NCI-H128 (cell line): ENCODE measurements at regions not wholly inside any gene's neighbourhood (a gene's known extent, or its start where the extent isn't known, plus 50 kb on each side); places are given as distances from the start of the nearest gene placed in this dataset.
A peak's percentile ranks its signal among the peaks of the same experiment; 100 is the strongest.

Source experiments
- DNase-seq: peaks from one replicate; lab custom pipeline; 2025; ENCODE audit not compliant: unreplicated experiment; lab: John Stamatoyannopoulos, UW

DNA sequence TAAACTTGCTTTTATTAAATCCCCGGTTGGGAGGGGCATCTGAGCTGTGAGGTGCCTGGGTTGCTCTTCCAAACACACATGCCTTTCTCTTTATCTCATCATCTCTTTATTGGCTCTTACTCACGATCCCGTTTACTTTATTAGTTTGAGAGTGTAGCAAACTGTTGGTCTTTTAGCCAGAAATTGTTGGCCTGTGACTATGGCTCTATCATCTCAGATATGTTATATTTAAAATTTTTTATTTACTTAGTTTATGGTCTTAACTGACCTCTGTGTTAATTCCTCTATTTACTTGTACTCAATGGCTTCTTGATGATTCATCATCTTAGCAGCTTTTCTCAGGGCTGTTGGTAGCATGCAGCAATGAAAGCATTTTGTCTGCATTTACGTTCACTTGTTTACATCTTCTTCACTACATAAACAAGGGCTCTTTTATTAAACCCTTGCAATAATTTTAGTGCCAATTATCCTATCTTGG lies 408.4 kb downstream of the HRH4 start:
- no peak for DNase-seq

DNA sequence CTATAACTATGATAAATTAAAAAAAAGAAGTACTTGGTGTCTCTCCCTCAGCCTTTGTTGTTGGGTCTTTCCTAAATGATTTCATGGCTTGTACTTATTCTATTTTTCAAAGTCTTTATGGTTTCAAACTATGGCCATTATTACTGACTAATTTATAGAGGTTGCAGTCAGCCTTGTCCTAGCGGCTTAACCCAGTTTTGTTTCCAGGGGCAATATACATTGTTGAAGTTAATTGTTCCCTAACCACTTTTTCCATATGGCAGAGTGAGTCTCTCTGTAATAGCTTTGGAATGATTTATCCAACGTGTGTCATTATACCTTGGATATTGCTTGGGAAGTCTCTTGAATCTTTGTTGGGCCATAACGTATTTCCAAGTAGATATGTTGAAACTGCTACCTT lies 408.8 kb downstream of the HRH4 start:
- no peak for DNase-seq

DNA sequence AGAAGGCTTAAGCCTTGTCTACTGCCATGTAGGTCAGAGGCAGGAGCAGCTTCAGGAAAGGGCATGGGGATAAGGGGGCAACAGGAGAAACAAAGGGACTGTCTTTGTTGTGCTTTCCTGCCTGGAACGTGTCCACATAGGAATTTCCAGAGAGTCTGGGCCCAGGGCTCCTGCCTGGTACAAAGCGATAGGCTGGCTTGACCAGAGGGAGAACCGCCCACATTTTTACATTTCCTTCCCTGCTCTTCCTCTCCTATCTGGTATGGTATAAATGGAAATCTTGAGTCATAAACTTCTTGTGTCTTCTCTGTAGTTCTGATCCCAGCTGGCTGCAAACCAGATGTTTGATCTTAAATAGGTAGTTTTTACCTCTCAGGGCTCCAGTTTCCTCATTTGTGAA lies 414.8 kb downstream of the HRH4 start:
- DNase-seq, result no peak

DNA sequence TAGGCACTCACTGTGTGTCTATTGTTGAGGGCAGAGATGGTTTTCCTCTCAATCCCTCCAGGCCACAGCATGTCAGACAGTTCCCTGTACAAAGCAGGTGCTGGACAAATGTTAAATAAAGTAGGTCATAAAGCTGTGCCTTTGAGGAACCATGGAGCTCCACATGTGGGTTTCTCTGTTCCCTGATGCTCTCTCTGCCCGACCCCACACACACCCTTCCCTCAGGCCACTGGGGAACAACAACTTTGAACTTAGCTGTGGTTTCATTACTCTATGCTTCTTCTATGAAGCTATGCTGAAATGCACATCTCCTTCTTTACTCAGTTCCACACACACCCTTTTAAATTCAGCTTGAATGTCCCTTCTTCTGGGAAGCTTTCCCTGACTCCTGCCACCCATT lies 415.3 kb downstream of the HRH4 start:
- DNase-seq, result no peak

DNA sequence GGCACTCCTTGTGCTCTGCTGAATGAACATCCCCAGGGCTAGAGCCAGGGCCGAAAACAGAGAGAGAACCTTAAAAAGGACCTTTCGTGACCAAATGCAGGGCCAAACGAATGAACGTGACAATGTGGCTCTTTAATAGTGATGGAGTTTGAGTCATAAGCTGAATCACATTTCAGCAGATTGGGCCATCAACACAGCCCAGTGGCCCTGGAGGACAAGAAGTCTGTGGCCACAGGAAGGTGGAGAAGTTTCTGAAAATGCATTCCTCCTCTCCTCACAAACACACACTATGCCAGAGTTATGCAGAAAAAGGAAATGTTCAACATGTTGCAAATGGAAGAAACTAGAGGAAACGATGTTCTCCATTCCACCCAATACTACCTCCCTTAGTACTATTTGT lies 415.8 kb downstream of the HRH4 start:
- DNase-seq, result no peak

DNA sequence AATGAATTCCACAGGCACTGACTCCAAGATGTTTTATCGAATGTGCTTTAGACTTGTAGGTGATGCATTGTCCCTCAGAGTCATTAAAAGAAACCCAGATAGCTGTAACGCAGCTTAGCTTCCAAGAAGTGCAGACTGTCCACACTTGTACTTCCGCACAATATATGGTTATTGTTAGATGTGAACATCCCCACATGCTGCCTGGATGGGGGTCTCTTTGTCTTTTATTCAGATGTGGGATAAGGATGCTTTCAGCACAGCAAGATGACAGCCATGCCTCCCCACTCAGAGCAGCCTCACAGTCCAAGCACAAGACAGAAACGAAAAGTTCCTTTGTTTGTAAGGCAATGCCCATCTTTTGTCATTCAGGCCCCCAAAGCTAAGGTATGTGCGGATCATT lies 416.6 kb downstream of the HRH4 start:
- DNase-seq, result no peak

DNA sequence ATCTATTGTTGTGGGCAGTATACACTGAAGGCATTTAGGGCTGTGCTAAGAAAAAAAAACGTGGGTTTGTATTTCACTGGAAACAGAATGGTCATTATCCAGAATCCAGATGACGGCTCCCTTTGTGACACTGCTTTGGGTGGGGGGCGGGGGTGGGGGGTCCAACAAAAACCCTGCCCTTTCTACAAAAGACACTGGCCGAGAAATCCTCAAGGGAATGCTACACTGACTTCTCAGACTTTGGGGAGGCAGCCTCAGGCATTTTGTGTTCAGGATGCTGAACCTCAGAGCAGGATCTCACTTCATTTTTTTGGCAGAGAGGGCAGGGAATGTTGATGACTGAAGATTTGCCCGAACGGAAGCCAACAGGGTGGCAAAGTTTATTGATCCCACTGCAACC lies 417.1 kb downstream of the HRH4 start:
- no peak for DNase-seq

DNA sequence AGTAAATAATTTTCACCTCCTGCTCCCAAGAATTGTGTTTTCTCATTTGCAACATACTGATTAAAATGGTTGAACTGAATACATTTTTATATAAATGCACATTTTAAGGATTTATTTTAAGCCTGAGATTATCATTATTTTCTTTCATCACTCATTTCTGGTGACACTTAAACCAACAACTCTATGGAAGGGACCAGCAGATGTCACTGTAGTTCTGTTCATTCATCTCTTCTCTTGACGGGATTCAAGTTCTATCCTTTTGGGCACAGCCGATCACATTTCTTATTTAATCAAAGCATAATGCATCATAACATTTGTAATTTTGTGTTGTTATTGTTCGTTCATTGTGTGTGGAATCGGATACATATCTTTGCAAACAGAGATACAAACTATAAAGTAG lies 417.9 kb downstream of the HRH4 start:
- peak; percentile 28 for DNase-seq

DNA sequence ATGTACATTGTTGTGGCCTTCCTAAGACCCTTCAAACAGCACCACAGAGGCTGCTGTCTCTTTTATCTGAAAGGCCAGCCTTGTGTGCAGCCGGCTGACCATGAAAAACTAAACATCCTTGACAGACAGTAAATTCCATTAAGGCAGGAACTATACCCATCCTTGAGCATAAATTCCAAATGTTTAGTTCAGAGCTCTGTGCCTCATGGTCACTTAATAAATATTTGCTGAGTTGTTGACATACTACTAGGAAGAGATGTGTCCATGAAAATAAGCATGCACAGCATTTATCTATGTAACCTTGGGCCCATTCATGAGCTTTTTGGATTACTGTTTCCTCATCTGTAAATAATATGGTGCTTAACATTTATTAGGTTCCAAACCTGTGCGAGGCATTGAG lies 424.8 kb downstream of the HRH4 start:
- DNase-seq, result no peak

DNA sequence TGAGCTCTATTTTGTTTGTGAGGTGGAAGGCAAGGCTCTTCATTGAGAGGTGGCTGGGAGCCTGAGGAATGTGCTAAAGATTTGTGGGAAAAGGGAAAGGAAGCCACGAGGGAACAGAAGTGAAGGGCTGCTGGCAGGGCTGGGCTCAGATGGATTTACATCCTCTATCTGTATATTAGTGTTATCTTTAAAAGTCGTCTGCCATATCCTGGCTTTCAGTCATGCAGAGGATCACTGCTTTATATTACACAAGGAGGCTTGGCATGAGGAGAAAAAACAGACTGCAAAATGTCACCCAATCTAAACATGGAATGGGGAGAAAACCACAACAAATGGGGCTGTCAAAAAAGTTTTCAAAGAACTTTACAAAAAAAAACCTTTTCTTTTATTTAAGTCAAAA lies 434.4 kb downstream of the HRH4 start:
- DNase-seq, result no peak

DNA sequence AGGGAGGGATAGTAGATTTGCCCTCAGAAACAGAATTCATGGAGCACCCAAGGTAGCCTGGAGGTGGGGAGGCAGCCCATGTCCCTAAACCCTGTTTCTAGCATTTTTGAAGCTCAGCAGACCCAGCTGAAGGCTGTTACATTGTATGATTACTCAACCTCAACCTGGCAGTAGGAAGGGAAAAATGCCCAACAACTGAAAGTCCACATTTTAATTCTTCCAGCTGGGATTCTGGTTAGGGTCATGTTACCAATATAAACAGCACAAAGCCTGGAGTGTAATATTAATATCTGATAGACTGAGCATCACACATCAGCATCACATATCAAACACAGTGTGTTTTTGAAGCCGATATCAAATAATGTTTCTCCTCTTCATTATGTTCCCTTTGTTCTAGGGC lies 437.0 kb downstream of the HRH4 start:
- no peak for DNase-seq

DNA sequence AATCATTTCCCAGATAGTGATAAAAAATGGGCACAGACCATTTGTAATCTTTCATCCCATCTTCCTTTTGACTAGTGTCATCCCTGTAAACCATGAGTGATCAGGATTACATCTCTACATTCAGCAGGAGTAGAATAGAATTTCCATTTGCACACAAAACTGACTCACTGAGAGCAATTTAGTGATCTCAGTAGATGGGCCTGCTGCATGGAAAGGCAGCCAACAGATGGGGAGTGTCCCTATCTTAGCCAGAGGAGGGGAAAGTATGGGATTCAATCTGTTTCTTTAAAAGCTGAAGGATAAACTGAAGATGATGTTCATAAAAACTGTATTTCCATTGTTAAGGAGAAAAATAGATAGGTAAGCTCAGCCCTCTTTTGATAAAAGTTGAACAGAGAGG lies 441.7 kb downstream of the ZNF521 start:
- no peak for DNase-seq

DNA sequence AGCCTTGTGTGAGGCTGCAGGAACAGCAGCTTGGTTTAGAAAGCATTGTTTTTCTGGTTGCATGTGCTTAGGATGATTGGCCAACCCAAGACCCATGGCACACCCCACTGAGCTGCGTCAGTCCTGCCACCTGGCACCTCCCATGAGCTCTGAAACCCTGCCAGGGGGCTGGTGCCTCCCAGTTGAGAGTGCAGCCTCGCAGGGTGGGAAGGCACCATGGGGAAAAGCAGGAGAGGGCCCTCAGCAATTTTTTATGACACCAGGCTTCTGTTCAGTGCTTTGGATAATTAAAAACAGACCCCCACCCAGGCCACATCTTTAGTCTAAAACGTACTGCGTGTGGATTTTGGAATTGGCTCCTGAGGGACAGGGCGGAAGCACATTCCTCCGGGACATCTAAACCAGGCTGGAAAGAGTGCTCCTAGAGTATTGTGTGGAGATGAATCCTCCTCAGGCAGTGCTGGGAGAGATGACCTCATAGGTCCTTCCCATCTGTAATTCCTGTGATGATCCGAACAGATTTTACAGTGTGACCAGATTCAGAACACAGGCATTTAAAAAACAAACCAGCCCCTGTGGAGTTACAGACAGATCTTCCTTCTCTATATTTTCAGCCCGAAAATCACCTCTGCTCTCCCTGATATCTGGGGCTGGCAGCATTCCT lies 438.3 kb downstream of the ZNF521 start:
- no peak for DNase-seq

DNA sequence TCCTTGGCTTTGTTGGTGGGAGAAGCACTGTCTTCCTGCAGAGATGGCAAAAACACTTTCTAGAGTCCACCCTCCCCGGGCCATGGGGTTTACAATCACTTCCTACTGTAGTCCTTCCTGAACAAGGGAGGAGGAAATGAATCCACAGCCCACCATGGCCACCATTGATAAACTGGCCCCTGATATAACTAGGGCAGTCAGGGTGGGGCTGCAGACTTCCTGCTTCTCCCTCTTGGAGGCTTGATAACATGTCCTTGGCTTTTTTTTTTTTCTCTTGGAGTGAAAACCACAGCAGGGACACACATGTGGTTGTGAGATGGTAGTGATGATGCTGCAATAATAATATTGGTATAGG lies 437.8 kb downstream of the ZNF521 start:
- no peak for DNase-seq

DNA sequence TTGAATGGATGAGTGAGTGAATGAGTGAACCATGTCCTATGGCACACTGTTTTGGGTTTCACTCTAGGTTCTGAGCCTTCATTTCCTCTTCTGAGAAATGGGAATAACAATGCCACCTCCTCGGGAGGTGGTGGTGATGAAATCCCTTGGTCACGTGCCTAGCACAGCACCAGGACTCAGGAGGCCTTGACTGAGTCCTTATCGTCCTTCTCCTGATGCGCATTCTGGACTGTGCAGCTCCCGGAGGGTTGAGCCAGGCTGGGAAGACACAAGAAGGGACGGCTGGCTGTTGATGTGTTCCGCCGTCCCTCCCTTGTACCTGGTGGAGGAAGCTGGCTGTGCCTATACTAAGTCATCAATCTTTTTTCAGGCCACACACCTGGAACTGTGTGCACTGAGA lies 437.3 kb downstream of the ZNF521 start:
- no peak for DNase-seq

DNA sequence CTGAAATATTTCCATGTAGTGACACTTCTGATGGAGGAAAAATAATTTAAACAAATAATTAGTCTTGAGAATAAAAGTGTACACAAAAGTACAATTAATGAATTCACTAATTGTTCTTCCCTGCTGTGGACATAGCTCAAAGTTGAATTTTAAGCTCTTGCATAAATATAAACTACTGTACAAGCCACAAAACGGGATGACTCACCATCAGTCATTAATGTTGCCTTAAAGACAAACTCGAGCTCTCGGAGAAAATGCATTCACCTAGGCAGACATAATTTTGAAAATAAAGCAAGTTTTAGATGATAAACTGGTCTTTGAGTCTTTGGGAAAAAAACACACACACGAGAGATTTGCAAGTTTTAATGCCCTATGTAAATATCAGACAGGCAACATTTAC lies 436.4 kb downstream of the ZNF521 start:
- DNase-seq, result no peak

DNA sequence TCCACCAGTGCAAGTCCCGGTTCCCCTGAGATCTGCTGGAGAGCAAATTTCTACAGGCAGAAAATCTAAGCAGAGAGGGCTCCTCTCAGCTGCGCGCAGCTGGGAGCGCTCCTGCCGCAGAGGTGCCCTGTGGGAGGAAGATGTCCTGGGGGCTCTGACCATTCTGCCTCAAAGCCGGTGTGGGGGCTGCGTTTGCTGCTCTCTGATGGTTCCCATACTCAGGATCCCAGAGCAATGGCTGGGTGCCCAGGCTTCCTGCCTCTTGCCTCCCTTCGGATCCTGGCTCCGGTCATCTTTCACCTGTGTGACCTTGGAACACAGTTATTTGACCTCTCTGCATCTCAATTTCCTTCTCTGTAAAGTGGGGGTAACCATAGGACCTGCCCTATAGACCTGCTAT lies 434.2 kb downstream of the ZNF521 start:
- DNase-seq, result no peak

DNA sequence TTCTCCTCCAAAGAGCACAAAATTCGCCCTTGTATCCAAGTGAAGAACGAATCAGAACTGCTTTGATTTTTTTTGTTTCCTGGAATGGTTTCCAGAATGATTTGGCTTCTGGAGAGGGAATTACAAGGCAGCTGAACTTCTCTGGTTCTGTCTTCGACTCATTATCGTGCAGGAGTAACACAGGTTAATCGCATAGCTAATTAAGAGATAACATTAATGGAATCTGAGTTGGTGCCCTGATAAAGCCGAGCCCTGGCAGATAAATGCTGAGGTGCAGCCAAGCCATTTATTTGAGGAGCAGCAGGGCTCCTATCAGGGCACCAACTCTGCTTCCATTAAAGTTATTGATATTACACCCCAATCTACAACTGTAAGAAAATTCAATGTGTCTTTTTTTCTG lies 433.7 kb downstream of the ZNF521 start:
- DNase-seq, result no peak

DNA sequence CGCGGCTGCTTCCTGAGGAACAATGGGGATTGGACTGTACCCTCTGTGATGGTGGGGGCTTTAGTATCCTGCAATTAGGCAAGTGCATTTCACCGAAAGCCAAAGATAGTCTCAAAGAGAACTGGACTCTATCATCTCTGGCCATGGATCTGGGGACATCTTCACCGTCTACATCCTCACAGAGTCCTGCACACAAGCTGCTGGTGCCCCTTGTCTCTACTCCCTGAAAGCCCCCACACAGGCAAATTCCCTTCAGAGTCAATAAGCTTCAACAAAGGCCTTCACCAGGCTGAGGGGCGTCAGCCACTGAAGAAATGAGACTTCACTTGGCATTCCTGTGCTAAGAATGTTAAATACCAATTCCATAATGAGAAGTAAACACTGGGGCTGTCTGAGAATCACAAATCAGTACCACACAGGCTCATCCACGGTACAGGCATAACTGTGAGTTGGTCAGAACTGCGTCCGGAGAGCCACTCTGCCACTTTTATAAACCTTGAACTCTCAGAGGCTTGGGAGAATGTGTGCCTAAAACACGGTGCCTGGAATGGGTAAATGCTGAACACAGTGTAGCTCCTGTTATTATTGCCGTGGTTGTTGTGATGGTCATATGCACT lies 432.7 kb downstream of the ZNF521 start:
- DNase-seq, result no peak

DNA sequence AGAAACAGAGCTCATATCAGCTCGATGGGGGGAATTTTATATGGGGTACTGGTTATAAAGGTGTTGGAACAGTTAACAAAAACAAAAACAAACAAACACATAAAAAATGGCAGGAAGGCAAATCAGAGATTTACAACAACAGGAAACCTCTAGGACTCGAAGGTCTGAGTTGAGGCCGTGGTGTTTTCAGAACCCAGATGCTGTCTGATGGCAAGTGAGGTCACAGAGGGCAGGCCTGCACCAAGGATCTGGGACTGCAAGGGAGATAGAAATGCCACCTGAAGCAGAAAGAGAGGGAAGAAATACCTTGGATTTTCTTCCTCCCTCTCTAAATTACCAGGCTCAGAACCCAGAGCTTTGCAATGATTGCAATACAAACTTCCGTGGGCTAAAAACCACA lies 429.5 kb downstream of the ZNF521 start:
- DNase-seq, result no peak

DNA sequence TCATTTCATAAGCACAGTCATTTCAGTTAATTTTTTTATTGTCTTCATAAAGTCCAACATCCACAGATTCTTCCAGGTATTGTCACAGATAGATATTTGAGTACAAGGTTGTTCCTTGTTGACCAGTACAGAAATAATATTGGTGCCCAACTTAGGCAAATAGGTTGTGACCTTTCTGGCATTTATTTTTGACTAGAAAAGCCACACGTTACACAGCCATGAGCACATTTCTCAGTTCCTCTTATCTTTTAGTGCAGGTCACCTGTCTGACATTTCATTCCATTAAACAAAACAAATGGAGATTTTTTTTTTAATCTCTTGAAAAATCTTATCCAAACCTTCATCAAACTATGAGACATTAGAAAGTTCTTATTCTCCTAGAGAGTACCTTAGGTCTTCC lies 428.8 kb downstream of the ZNF521 start:
- DNase-seq, result no peak

DNA sequence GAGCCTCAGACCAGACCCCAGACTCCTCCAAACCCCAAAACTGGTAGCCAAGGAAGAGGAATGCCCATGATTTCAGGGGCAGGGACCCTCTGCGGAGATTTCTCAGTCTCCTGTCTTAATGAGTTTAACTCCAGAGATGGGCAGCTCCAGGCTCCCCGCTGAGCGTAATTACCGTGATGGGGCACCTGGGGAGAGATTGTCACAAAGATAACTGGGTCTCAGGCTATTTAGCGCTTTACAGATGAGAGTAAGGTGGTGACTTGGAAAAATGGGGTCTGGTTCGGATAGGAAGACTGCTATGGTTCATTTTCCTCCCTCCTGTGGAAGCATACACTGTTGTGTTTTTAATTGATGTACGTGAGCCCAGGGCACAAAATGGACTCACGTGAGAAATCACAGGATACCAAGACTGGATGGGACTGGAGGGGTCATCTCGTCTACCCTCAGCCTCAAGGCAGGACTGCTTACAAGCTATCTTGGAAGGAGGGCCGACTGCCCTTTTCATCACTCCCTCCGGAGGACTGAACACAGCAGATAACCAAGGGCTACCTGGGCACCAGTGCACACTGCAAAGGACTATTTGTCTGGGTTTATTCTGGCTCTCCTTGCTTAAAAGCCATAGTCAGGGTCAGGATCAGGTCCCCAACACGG lies 427.8 kb downstream of the ZNF521 start:
- no peak for DNase-seq

DNA sequence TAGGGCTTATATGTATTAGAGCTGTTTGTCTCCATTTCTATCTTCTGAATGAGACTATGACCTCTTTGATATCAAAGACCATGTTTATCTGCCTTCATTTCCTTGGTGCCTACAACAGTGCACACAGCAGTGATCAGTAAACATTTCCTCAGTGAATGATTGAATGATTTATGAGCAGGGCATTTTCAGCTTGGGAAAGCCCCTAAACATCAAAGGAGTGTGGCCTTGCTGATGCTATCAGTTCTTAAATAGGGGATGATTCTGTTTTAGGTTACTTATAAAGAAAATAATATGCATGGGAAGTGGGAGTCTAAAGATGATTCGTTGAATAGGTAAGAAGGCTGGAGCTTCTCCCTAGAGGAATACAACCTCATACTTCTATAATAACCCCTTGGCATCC lies 425.3 kb downstream of the ZNF521 start:
- DNase-seq, result no peak
